HCT116 (cell line): ENCODE measurements at regions not wholly inside any gene's neighbourhood (a gene's known extent, or its start where the extent isn't known, plus 50 kb on each side); places are given as distances from the start of the nearest gene placed in this dataset.

Experiments used
- ATAC-seq: fragments of 200-7000 bp; cut with Tn5 transposase; 2 replicates; pipeline ENCODE4 v1.9.1; 2020; ENCODE audit warnings: mild to moderate bottlenecking, moderate library complexity
- BruUV-seq: library from RNA; stranded (reverse); fragments of 400-500 nt; replicated peaks from 2 replicates; lab custom pipeline; 2021; lab: Mats Ljungman, UMichigan
- CTCF ChIA-PET: fragments of 300-600 bp; sonication (Branson Sonifier 250); formaldehyde crosslinking; loops from one replicate; lab custom pipeline; 2021; ENCODE audit warnings: antibody characterized with exemption; lab: Charles Lee
- POLR2A ChIA-PET: fragments of 300-600, 350-600 bp; sonication (Branson Sonifier 250); formaldehyde crosslinking; loops from one replicate; lab custom pipeline; 2021; ENCODE audit warnings: antibody characterized with exemption; lab: Charles Lee
- RAD21 ChIA-PET, 2 experiments: fragments of 300-600 bp; sonication (Branson Sonifier 250); formaldehyde crosslinking; loops; one replicate each; lab custom pipeline; 2023; ENCODE audit warnings: low total read pairs in 2 of 2; ENCODE audit not compliant: uncharacterized antibody in 2 of 2, unreplicated experiment in 2 of 2, low non-redundant PET in 1 of 2; lab: Charles Lee
- DNase-seq: peaks from one replicate; pipeline ENCODE4 v3.0.0-alpha.2; 2010; ENCODE audit warnings: low read depth, low spot score
- H2AFZ ChIP-seq: fragments of 200-600 bp; shearing (Covaris generic), sonication (generic); 2 replicates; pipeline ENCODE4 v1.6.1; 2017; ENCODE audit warnings: low read depth, mixed run types, mixed read lengths, antibody characterized with exemption, low read length; ENCODE audit not compliant: poor library complexity, severe bottlenecking
- H3K27ac ChIP-seq: 2 replicates; pipeline ENCODE4 v1.5.1; 2012; ENCODE audit warnings: low read depth, low read length
- H3K27me3 ChIP-seq: fragments of 200-600 bp; sonication (generic); 2 replicates; pipeline ENCODE4 v1.6.1; 2016; ENCODE audit warnings: mixed run types, low read length, mixed read lengths; ENCODE audit not compliant: insufficient read depth
- H3K36me3 ChIP-seq, 2 experiments: fragments of 200-500 bp in 1 of 2; fragments of 200-600 bp in 1 of 2; sonication (Bioruptor generic) in 1 of 2; sonication (generic) in 1 of 2; 2 replicates each; pipeline versions ENCODE4 v1.5.1 to v1.6.1; 2014 to 2016; ENCODE audit warnings: low read length in 2 of 2, inconsistent platforms in 1 of 2, mixed read lengths in 1 of 2, mixed run types in 1 of 2; ENCODE audit not compliant: insufficient read depth in 2 of 2, control insufficient read depth in 1 of 2
- H3K4me1 ChIP-seq, 2 experiments: fragments of 200-600 bp in 1 of 2; sonication (generic) in 1 of 2; 2 replicates each; pipeline versions ENCODE4 v1.5.1 to v1.6.1; 2012 to 2017; ENCODE audit warnings: low read length in 2 of 2, inconsistent platforms in 1 of 2, mild to moderate bottlenecking in 1 of 2, mixed read lengths in 1 of 2, mixed run types in 1 of 2, moderate library complexity in 1 of 2; ENCODE audit not compliant: insufficient read depth in 2 of 2, control insufficient read depth in 1 of 2
- H3K4me2 ChIP-seq: fragments of 200-600 bp; sonication (generic); 2 replicates; pipeline ENCODE4 v1.6.1; 2017; ENCODE audit warnings: mixed run types, low read length, mixed read lengths
- H3K4me3 ChIP-seq, 2 experiments: fragments of 200-600 bp in 1 of 2; sonication (generic) in 1 of 2; replicated peaks in 1 of 2; 2 replicates each; pipeline ENCODE4 v1.5.1; 2011 to 2016; ENCODE audit warnings: low read length in 2 of 2, control low read depth in 1 of 2, low read depth in 1 of 2, mild to moderate bottlenecking in 1 of 2, mixed read lengths in 1 of 2, mixed run types in 1 of 2
- H3K79me2 ChIP-seq: fragments of 200-600 bp; sonication (generic); 2 replicates; pipeline ENCODE4 v1.6.1; 2017; ENCODE audit warnings: mild to moderate bottlenecking, mixed run types, low read length, moderate library complexity, mixed read lengths; ENCODE audit not compliant: insufficient read depth
- H3K9ac ChIP-seq: fragments of 200-600 bp; sonication (generic); 2 replicates; pipeline ENCODE4 v1.6.1; 2016; ENCODE audit warnings: low read length, mixed read lengths
- H3K9me2 ChIP-seq: fragments of 200-600 bp; sonication (generic), shearing (Covaris generic); 2 replicates; pipeline ENCODE4 v1.6.1; 2017; ENCODE audit warnings: mixed run types, mild to moderate bottlenecking, moderate library complexity; ENCODE audit not compliant: insufficient read depth
- H3K9me3 ChIP-seq, 2 experiments: fragments of 200-500 bp in 1 of 2; fragments of 200-600 bp in 1 of 2; sonication (Bioruptor generic) in 1 of 2; sonication (generic) in 1 of 2; 2 replicates each; pipeline ENCODE4 v1.6.1; 2014 to 2017; ENCODE audit warnings: low read length in 2 of 2, mixed read lengths in 2 of 2, inconsistent platforms in 1 of 2, low read depth in 1 of 2, mild to moderate bottlenecking in 1 of 2, mixed run types in 1 of 2, moderate library complexity in 1 of 2; ENCODE audit not compliant: control insufficient read depth in 1 of 2, insufficient read depth in 1 of 2
- H4K20me1 ChIP-seq: fragments of 200-600 bp; sonication (generic), shearing (Covaris generic); 2 replicates; pipeline ENCODE4 v1.6.1; 2017; ENCODE audit warnings: mixed run types, mild to moderate bottlenecking, moderate library complexity; ENCODE audit not compliant: insufficient read depth
- CEBPB ChIP-seq: IDR thresholded peaks from 2 replicates; pipeline ENCODE4 v1.6.1; 2012; ENCODE audit warnings: low read depth
- EGR1 ChIP-seq: IDR thresholded peaks from 2 replicates; pipeline ENCODE4 v1.6.1; 2012; ENCODE audit warnings: low read depth
- ELF1 ChIP-seq: IDR thresholded peaks from 2 replicates; pipeline ENCODE4 v1.6.1; 2012; ENCODE audit warnings: low read depth, borderline replicate concordance
- EZH2 ChIP-seq: fragments of 200-600 bp; sonication (generic); IDR thresholded peaks from 2 replicates; pipeline ENCODE4 v1.6.1; 2017; ENCODE audit warnings: antibody characterized with exemption, mixed run types
- FOSL1 ChIP-seq: IDR thresholded peaks from 2 replicates; pipeline ENCODE4 v1.6.1; 2012; ENCODE audit warnings: low read depth
- JUND ChIP-seq: IDR thresholded peaks from 2 replicates; pipeline ENCODE4 v1.6.1; 2012
- POLR2A ChIP-seq: IDR thresholded peaks from 2 replicates; pipeline ENCODE4 v1.7.0; 2011; ENCODE audit warnings: borderline replicate concordance; ENCODE audit not compliant: insufficient read depth, insufficient read length; ENCODE audit errors: extremely low read depth
- POLR2AphosphoS5 ChIP-seq: IDR thresholded peaks from 2 replicates; pipeline ENCODE4 v1.6.1; 2011; ENCODE audit warnings: mild to moderate bottlenecking, low read depth, low read length, moderate library complexity
- RAD21 ChIP-seq: IDR thresholded peaks from 2 replicates; pipeline ENCODE4 v1.6.1; 2012; ENCODE audit warnings: low read depth, mild to moderate bottlenecking
- SP1 ChIP-seq: IDR thresholded peaks from 2 replicates; pipeline ENCODE4 v1.6.1; 2012; ENCODE audit warnings: low read depth
- SRF ChIP-seq: IDR thresholded peaks from 2 replicates; pipeline ENCODE4 v1.6.1; 2012; ENCODE audit warnings: low read depth
- TCF7L2 ChIP-seq: IDR thresholded peaks from 2 replicates; pipeline ENCODE4 v1.7.0; 2011; ENCODE audit warnings: borderline replicate concordance, inconsistent platforms; ENCODE audit not compliant: insufficient read depth, insufficient read length; ENCODE audit errors: extremely low read depth
- YY1 ChIP-seq: IDR thresholded peaks from 2 replicates; pipeline ENCODE4 v1.6.1; 2011; ENCODE audit warnings: low read length, low read depth, moderate library complexity, mild to moderate bottlenecking; ENCODE audit not compliant: insufficient replicate concordance; ENCODE audit errors: extremely low read depth
- ZNF274 ChIP-seq: fragments of 200-500 bp; sonication (Bioruptor generic); IDR thresholded peaks from 2 replicates; pipeline ENCODE4 v1.6.1; 2014; ENCODE audit warnings: mild to moderate bottlenecking, low read depth, low read length, inconsistent platforms
- intact Hi-C: fragments of 100-400 bp; cut with micrococcal nuclease; formaldehyde crosslinking; loops from 2 replicates; pipeline ENCODE4 v1.10.0; 2022
- TF ChIP-seq, protein P1 (sequence below): IDR thresholded peaks from 2 replicates; pipeline ENCODE4 v1.6.1; 2012
- TF ChIP-seq, protein P2 (sequence below): IDR thresholded peaks from 2 replicates; pipeline ENCODE4 v1.6.1; 2012; ENCODE audit warnings: low read depth
- TF ChIP-seq, protein P3 (sequence below), 3 experiments: fragments of 200-600 bp in 1 of 3; sonication (generic) in 1 of 3; IDR thresholded peaks in 2 of 3; conservative IDR thresholded peaks in 1 of 3; 2 replicates each; pipeline ENCODE4 v1.5.1; 2012 to 2017; ENCODE audit warnings: low read depth in 2 of 3, low read length in 2 of 3, antibody characterized with exemption in 1 of 3, borderline replicate concordance in 1 of 3, control low read depth in 1 of 3, mild to moderate bottlenecking in 1 of 3, mixed read lengths in 1 of 3, mixed run types in 1 of 3, moderate library complexity in 1 of 3; ENCODE audit not compliant: insufficient read depth in 1 of 3

DNA sequence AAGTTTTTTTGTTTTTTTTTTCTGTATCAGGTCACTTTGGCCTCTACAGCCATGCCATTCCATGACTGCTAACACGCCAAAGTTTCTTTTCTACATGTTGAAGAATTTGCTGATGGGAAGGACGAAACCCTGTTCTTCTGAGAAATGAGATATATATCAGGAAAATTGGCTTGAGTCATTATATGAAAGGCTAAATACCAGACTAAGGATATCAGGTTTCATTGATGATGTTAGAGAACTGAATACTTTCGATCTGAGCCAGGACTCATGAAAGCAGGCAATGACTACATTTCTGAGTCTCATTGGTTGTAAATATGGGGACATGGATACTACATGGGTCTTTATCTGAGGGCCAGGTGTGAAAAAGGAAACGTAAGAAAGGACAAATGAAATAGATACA is 181.4 kb downstream of the OSR1 start:
- no peak overlapping the region for H3K4me3 ChIP-seq
- no peak overlapping the region for H3K27ac ChIP-seq
- H4K20me1 ChIP-seq = no peaks in the 10 kb centered on the region
- H3K27me3 ChIP-seq = no peaks in the 10 kb centered on the region
- H3K36me3 ChIP-seq = no peaks in the 10 kb centered on the region
- DNase-seq = no peak
- no TSS peak for BruUV-seq
- TF ChIP-seq SRF = no peak
- no peak for TF ChIP-seq RAD21
- no peak for TF ChIP-seq SP1
- no peak for TF ChIP-seq POLR2AphosphoS5
- no peak for TF ChIP-seq CEBPB
- no peak for TF ChIP-seq FOSL1
- TF ChIP-seq EGR1 = no peak
- no peak for TF ChIP-seq ELF1
- TF ChIP-seq, protein P1, sequence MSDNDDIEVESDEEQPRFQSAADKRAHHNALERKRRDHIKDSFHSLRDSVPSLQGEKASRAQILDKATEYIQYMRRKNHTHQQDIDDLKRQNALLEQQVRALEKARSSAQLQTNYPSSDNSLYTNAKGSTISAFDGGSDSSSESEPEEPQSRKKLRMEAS = no peak
- TF ChIP-seq EZH2 = no peak
- no peak for TF ChIP-seq ZNF274
- TF ChIP-seq, protein P2, sequence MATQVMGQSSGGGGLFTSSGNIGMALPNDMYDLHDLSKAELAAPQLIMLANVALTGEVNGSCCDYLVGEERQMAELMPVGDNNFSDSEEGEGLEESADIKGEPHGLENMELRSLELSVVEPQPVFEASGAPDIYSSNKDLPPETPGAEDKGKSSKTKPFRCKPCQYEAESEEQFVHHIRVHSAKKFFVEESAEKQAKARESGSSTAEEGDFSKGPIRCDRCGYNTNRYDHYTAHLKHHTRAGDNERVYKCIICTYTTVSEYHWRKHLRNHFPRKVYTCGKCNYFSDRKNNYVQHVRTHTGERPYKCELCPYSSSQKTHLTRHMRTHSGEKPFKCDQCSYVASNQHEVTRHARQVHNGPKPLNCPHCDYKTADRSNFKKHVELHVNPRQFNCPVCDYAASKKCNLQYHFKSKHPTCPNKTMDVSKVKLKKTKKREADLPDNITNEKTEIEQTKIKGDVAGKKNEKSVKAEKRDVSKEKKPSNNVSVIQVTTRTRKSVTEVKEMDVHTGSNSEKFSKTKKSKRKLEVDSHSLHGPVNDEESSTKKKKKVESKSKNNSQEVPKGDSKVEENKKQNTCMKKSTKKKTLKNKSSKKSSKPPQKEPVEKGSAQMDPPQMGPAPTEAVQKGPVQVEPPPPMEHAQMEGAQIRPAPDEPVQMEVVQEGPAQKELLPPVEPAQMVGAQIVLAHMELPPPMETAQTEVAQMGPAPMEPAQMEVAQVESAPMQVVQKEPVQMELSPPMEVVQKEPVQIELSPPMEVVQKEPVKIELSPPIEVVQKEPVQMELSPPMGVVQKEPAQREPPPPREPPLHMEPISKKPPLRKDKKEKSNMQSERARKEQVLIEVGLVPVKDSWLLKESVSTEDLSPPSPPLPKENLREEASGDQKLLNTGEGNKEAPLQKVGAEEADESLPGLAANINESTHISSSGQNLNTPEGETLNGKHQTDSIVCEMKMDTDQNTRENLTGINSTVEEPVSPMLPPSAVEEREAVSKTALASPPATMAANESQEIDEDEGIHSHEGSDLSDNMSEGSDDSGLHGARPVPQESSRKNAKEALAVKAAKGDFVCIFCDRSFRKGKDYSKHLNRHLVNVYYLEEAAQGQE = no peak
- no peak for TF ChIP-seq TCF7L2
- no peak for TF ChIP-seq POLR2A
- TF ChIP-seq JUND = no peak
- TF ChIP-seq YY1 = no peak
- TF ChIP-seq, protein P3, sequence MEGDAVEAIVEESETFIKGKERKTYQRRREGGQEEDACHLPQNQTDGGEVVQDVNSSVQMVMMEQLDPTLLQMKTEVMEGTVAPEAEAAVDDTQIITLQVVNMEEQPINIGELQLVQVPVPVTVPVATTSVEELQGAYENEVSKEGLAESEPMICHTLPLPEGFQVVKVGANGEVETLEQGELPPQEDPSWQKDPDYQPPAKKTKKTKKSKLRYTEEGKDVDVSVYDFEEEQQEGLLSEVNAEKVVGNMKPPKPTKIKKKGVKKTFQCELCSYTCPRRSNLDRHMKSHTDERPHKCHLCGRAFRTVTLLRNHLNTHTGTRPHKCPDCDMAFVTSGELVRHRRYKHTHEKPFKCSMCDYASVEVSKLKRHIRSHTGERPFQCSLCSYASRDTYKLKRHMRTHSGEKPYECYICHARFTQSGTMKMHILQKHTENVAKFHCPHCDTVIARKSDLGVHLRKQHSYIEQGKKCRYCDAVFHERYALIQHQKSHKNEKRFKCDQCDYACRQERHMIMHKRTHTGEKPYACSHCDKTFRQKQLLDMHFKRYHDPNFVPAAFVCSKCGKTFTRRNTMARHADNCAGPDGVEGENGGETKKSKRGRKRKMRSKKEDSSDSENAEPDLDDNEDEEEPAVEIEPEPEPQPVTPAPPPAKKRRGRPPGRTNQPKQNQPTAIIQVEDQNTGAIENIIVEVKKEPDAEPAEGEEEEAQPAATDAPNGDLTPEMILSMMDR (IDR thresholded peaks at IDR 0.05 in 2 of 3, conservative IDR thresholded peaks at IDR 0.05 in 1 of 3; ENCODE audit: borderline replicate concordance in 1 of 3, insufficient read depth in 1 of 3, low read depth in 2 of 3, low read length in 2 of 3) = no peak
- H3K9ac ChIP-seq = no peak overlapping the region
- POLR2A ChIA-PET = no interaction called here
- intact Hi-C loops = no loop called here
- no peaks in the 10 kb centered on the region for H3K9me3 ChIP-seq
- ATAC-seq = no peak
- no peaks in the 10 kb centered on the region for H3K9me2 ChIP-seq
- CTCF ChIA-PET = no interaction called here
- no peak overlapping the region for H3K4me2 ChIP-seq
- H3K79me2 ChIP-seq = no peaks in the 10 kb centered on the region
- H3K4me1 ChIP-seq = 0 out of 4 replicates have a peak, but pooled peaks cover 0 to 2% of the 10 kb centered on the region in 2 experiments
- no peak overlapping the region for H2AFZ ChIP-seq
- RAD21 ChIA-PET = no interaction called here
